HG02852 (cell line): ENCODE measurements at regions not wholly inside any gene's neighbourhood (a gene's known extent, or its start where the extent isn't known, plus 50 kb on each side); places are given as distances from the start of the nearest gene placed in this dataset.
"Not testable (repeated sequence)": the region's sequence is repeated elsewhere in the genome, so short reads cannot be mapped to it uniquely, and the experiment has no call there.

Source experiments
- ATAC-seq: cut with Tn5 transposase; IDR thresholded peaks from one replicate; pipeline ENCODE4 v1.9.1; 2021; ENCODE audit warnings: mild to moderate bottlenecking, moderate library complexity; ENCODE audit not compliant: unreplicated experiment

DNA sequence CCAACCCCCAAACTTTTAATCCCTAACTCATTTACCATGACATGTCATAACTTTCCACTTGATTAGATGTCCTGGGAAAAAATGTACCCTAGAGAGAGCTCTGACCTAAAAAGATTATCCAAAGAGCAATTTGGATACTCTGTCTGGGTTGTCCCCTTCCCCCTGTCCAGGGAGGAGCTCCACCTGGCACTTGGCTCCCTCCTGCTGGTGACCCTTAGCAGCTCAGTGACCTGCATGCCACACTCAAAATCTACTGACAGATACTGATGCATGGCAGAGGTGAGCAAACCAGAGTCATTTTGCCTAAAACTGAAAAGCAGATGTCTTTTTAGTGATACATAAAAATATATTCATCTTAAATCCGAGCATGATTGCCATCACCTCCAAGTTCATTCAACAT lies 442.3 kb upstream of the CHRM3 start:
- ATAC-seq = no peak

GRCh38 chr1:238927899-238928298 lies 458.5 kb upstream of the CHRM3 start:
- no peak for ATAC-seq

- no peak for ATAC-seq
Observed at GRCh38 chr1:238916828-238917227, 469.5 kb upstream of the CHRM3 start.

GRCh38 chr1:238914346-238914745 lies 472.0 kb upstream of the CHRM3 start:
- ATAC-seq = no peak

- no peak for ATAC-seq
Observed at GRCh38 chr1:238913210-238913609, 473.2 kb upstream of the CHRM3 start.

GRCh38 chr1:238912148-238912547 lies 474.2 kb upstream of the CHRM3 start:
- ATAC-seq = no peak

DNA sequence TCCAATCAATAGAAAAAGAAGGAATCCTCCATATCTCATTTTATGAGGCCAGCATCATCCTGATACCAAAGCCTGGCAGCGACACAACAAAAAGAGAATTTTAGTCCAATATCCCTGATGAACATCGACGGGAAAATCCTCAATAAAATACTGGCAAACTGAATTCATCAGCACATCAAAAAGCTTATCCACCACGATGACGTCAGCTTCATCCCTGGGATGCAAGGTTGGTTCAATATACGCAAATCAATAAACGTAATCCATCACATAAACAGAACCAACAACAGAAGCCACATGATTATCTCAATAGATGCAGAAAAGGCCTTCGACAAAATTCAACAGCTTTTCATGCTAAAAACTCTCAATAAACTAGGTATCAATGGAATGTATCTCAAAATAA lies 483.6 kb upstream of the CHRM3 start:
- not testable (repeated sequence) for ATAC-seq

DNA sequence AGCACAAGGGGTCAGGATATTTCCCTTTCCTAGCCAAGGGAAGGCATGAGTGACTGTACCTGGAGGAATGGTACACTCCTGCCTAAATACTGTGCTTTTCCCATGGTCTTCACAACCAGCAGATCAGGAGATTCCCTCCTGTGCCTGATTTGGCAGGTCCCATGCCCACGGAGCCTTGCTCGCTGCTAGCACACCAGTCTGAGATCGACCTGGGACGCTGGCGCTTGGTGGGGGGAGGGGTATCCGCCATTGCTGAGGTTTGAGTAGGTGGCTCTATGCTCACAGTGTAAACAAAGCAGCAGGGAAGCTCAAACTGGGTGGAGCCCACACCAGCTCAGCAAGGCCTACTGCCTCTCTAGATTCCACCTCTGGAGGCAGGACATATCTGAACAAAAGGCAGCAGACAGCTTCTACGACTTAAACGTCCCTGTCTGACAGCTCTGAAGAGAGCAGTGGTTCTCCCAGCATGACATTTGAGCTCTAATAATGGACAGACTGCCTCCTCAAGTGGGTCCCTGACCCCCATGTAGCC lies 486.0 kb upstream of the CHRM3 start:
- ATAC-seq = no peak

GRCh38 chr1:238898856-238899255 lies 487.5 kb upstream of the CHRM3 start:
- no peak for ATAC-seq

- no peak for ATAC-seq
Observed at GRCh38 chr1:238895911-238896310, 490.5 kb upstream of the CHRM3 start.

- ATAC-seq = no peak
Observed at GRCh38 chr1:238892612-238893011, 493.8 kb upstream of the CHRM3 start.

DNA sequence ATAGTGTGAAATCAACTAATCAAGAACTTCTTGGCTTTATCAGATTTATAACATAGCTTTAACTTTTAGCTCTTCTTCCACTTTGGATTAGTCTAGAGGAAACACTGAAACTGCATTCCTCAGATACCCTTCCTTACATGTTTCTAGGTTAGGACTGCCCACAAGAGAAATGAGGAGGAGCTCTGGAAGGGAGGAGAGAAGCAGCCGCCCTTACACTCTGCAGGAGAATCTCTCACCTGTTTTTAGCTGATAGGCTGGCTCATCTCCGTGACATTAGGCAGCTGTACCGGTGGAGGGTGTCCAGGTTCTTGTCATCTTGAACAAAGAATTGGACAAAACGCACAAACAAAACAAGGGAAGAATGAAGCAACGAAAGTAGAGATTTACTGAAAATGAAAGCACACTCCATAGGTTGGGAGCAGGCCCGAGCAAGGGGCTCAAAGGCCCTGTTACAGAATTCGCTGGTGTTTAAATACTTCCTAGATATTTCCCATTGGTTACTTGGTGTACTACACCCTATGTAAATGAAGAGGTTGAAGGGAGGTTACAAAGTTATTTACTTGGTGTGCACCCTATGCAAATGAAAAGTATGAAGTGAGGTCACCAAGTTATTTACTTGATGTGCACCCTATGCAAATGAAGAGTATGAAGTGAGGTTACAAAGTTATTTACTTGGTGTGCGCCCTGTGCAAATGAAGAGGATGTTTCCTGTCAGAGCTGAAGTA lies 524.9 kb upstream of the CHRM3 start:
- no peak for ATAC-seq

- ATAC-seq = no peak
Observed at GRCh38 chr1:238833919-238834318, 552.4 kb upstream of the CHRM3 start.

DNA sequence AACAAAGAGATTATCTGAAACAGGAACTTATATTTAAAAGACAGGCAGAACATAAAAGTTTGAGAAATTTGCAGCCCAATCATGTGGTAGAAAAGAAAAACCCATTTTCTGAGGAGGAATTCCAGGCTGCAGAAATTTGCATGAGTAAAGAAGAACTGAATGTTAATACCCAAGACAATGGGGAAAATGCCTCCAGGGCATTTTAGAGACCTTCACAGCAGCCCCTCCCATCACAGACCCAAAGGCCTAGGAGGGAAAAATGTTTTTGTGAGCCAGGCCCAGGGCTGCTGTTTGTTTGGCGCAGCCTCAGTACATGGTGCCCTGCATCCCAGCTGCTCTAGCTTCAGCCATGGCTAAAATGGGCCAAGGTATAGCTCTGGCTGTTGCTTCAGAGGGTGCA lies 554.3 kb upstream of the CHRM3 start:
- ATAC-seq = no peak

DNA sequence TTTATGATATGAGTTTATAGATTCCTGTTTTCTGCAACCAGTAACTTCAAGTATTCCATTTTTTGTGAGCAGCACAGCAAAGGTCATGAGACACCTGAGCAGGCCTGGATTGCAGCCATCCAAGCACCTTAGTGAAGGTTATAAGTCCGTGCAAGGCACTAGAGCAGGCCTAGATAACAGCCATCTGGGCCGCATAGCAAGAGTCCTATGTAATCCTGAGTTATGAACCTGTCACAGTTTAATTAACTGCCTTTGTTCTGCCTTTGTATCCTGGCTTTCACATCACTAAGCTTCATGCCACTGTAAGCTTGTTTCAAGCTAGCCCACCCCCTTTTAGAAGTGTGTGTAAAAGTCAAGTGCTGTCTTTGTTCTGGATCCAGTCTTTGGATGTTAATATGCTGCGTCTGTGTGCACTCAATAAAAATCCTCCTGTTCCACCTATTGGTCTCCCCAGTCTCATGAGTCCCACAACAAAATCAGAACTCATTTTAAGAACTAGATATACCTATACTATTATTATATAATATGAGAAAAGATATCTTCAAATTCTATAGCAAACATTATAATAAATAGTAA lies 556.2 kb upstream of the CHRM3 start:
- no peak for ATAC-seq

DNA sequence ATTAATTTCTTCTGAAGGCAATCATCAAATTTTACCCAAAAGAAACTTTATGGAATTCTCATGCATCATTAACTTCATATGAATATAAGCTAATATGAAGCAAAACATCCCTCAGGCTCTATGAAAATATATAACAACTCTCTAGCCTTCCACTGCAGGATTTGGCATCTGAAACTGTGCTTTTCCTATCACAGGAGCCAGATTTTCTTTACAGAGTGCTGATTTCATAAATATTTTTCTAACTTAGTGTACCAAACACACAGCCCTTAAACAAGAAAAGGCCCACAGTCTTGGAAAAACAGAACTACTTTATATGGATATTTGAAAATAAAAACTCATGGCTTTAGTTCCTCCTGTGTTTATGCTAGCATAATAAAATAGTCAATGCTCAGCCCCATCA lies 559.5 kb upstream of the CHRM3 start:
- ATAC-seq = no peak

DNA sequence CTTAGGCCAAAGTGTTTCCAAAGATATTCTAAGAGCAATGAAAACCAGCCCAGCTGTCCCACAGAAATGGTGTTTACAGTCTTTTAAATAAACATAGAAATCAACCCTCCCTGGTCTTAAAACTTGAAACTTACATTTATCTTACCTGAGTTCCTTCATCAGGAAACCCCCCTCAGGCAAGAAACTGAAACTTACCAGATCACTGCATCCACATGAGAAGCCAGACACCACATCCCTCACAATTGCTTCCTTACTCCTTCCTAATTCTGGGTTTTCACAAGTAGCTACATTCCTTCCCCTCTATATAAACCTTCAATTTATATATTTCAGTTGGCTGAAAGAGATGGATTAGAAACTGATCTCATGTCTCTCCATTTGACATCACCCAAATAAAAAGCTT lies 563.0 kb upstream of the CHRM3 start:
- no peak for ATAC-seq

DNA sequence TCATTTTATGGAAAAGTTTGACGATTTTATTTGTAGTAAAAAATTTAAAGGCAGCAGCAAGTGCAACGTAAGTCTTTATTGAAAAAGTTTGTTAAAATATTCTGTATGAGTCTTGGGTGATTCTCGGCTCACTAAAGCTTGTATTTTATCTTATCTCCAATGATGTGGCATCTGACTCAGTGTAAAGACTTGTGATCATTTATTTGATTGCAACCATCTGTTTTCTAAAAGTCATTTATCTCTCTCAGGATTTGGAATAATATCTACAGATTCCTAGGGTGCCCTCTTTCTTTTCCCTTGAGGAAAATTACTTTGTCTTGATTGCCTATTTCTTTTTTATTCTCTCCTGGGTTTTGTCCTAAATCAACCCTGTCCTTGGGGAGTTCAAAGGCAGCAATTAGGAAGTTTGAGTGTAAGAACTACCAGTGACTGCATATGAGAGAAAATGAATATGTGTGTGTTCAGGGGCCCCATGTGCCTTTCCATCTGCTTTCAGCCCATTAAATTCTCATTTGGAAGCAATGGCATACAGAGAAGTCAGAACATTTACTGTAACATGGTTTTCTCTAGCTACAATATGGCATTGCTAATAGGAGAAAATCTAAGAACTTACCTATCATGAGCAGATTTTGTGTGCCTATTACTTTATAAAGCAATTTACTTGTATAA lies 575.0 kb upstream of the CHRM3 start:
- no peak for ATAC-seq

GRCh38 chr1:238790882-238791281 lies 595.5 kb upstream of the CHRM3 start:
- ATAC-seq = no peak

GRCh38 chr1:238789916-238790667 lies 596.3 kb upstream of the CHRM3 start:
- no peak for ATAC-seq

DNA sequence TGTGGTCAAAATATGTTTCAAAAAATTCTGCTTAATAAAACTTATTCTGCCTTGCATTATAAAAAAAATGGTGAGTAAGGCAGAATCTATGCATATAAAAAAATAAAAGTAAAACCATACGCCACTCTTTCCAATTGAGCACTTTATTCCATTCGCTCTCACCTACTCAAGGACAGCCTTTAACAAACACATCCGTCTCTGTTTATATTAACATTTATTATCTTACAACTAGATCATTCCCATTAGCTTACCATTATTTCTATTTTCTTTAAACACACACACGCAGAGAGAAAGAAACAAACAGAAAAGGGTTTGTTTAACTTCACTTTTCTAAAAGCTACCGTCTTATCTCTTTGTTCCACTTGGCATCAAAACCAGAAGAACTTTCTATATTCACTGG lies 598.9 kb upstream of the CHRM3 start:
- ATAC-seq = no peak
